Endodermal cell (in vitro differentiated cells): ENCODE measurements at regions not wholly inside any gene's neighbourhood (a gene's known extent, or its start where the extent isn't known, plus 50 kb on each side); places are given as distances from the start of the nearest gene placed in this dataset.

Experiments
- DNase-seq: peaks from one replicate; pipeline ENCODE4 v3.0.0-alpha.2; 2017
- H3K27ac ChIP-seq: 2 replicates; pipeline ENCODE4 v1.5.1; 2013; ENCODE audit warnings: mild to moderate bottlenecking, low read depth, low read length, moderate library complexity
- H3K27me3 ChIP-seq: 2 replicates; pipeline ENCODE4 v1.6.1; 2013; ENCODE audit warnings: mild to moderate bottlenecking, low read length, moderate library complexity; ENCODE audit not compliant: insufficient read depth, control insufficient read depth, poor library complexity, severe bottlenecking
- H3K36me3 ChIP-seq: 2 replicates; pipeline ENCODE4 v1.7.0; 2013; ENCODE audit warnings: mild to moderate bottlenecking, low read length, moderate library complexity; ENCODE audit not compliant: control insufficient read depth, insufficient read depth
- H3K4me1 ChIP-seq: one replicate; pipeline ENCODE4 v1.7.0; 2013; ENCODE audit warnings: low read length; ENCODE audit not compliant: control insufficient read depth, insufficient read depth
- H3K4me3 ChIP-seq: 2 replicates; pipeline ENCODE4 v1.5.1; 2013; ENCODE audit warnings: mild to moderate bottlenecking, low read length, moderate library complexity
- H3K9ac ChIP-seq: 2 replicates; pipeline ENCODE4 v1.6.1; 2013; ENCODE audit warnings: mild to moderate bottlenecking, low read length, moderate library complexity; ENCODE audit not compliant: poor library complexity, severe bottlenecking; ENCODE audit errors: extremely low read depth
- H3K9me3 ChIP-seq: 2 replicates; pipeline ENCODE4 v1.6.1; 2013; ENCODE audit warnings: mild to moderate bottlenecking, low read length, moderate library complexity; ENCODE audit not compliant: control insufficient read depth
- H3K27ac Mint-ChIP-seq: 2 replicates; pipeline ENCODE4 v1.8.0; 2020; ENCODE audit warnings: mixed read lengths
- H3K27me3 Mint-ChIP-seq: 2 replicates; pipeline ENCODE4 v1.8.0; 2021; ENCODE audit warnings: mild to moderate bottlenecking, mixed read lengths; ENCODE audit not compliant: insufficient read depth
- H3K36me3 Mint-ChIP-seq: 2 replicates; pipeline ENCODE4 v1.8.0; 2020; ENCODE audit warnings: low read depth, mixed read lengths
- H3K4me1 Mint-ChIP-seq: 2 replicates; pipeline ENCODE4 v1.8.0; 2020; ENCODE audit warnings: mixed read lengths
- H3K4me3 Mint-ChIP-seq: 2 replicates; pipeline ENCODE4 v1.8.0; 2020; ENCODE audit warnings: mild to moderate bottlenecking, moderate library complexity, mixed read lengths
- H3K9me3 Mint-ChIP-seq: 2 replicates; pipeline ENCODE4 v1.8.0; 2020; ENCODE audit warnings: mild to moderate bottlenecking, mixed read lengths
- WGBS, 2 experiments: methylation state at CpG; one replicate each; pipeline versions ENCODE4 v1.1.5 to v1.1.7; 2013; ENCODE audit warnings: missing lambda C conversion rate in 2 of 2, mixed read lengths in 1 of 2; ENCODE audit not compliant: insufficient coverage in 1 of 2, insufficient read length in 1 of 2; 5-methylcytosine and 5-hydroxymethylcytosine counted together
- TF ChIP-seq, protein P1 (sequence below): fragments of 200-600 bp; sonication (generic); conservative IDR thresholded peaks from 2 replicates; pipeline ENCODE4 v1.5.0; 2021; ENCODE audit warnings: antibody characterized with exemption, mild to moderate bottlenecking

GRCh38 chr12:89901319-89901718, 192.7 kb upstream of the ATP2B1 start:
- TF ChIP-seq, protein P1, sequence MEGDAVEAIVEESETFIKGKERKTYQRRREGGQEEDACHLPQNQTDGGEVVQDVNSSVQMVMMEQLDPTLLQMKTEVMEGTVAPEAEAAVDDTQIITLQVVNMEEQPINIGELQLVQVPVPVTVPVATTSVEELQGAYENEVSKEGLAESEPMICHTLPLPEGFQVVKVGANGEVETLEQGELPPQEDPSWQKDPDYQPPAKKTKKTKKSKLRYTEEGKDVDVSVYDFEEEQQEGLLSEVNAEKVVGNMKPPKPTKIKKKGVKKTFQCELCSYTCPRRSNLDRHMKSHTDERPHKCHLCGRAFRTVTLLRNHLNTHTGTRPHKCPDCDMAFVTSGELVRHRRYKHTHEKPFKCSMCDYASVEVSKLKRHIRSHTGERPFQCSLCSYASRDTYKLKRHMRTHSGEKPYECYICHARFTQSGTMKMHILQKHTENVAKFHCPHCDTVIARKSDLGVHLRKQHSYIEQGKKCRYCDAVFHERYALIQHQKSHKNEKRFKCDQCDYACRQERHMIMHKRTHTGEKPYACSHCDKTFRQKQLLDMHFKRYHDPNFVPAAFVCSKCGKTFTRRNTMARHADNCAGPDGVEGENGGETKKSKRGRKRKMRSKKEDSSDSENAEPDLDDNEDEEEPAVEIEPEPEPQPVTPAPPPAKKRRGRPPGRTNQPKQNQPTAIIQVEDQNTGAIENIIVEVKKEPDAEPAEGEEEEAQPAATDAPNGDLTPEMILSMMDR = no peak
- H3K27me3 Mint-ChIP-seq = no peaks in the 10 kb centered on the region

DNA sequence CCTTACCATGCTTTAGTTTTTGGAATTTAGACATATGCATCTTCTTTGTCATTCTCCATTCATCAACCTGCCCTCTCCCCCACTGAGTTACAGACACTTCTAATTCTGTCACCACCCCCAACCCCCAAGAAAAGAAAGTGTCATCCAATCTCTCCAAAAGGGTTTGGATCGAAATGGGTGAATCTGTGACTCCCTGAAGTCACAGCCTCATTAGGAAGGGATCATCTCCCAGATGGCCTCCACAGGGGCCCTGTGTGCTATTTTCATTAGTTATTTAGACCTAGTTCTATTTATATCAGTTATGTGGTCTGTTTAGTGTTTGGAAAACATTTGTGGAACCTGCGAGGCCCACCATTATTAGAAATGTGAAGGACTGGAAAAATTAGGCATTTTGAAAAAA, 191.0 kb upstream of the ATP2B1 start:
- Histone ChIP-seq H3K4me1 (peaks cover 10% of the 10 kb centered on the region), H3K4me3 (no peak overlapping the region), H3K9ac (no peak overlapping the region), H3K36me3 (no peaks in the 10 kb centered on the region), H3K27ac (no peak overlapping the region), H3K9me3 (no peaks in the 10 kb centered on the region), H3K27me3 (no peaks in the 10 kb centered on the region)
- Mint-ChIP-seq H3K4me1 (peaks cover 30% of the 10 kb centered on the region), H3K36me3 (no peaks in the 10 kb centered on the region), H3K4me3 (no peak overlapping the region), H3K27ac (no peak overlapping the region), H3K9me3 (no peaks in the 10 kb centered on the region), H3K27me3 (no peaks in the 10 kb centered on the region)
- no peak for DNase-seq
- TF ChIP-seq, protein P1 = no peak
- WGBS, 2 experiments = 78 to 83% methylated on average over 1 to 2 of the region's 2 CpGs

More at GRCh38 chr12:89901319-89901718, 192.7 kb upstream of the ATP2B1 start:
- Histone ChIP-seq H3K36me3 (no peaks in the 10 kb centered on the region), H3K4me1 (peaks cover 10% of the 10 kb centered on the region), H3K27me3 (no peaks in the 10 kb centered on the region), H3K9ac (no peak overlapping the region), H3K4me3 (no peak overlapping the region), H3K9me3 (no peaks in the 10 kb centered on the region), H3K27ac (no peak overlapping the region)
- no peak for DNase-seq
- Mint-ChIP-seq H3K4me1 (peaks cover 30% of the 10 kb centered on the region), H3K27ac (no peak overlapping the region), H3K9me3 (no peaks in the 10 kb centered on the region), H3K36me3 (no peaks in the 10 kb centered on the region), H3K4me3 (no peak overlapping the region)
- WGBS, 2 experiments = 67 to 100% methylated on average over 1 to 2 of the region's 2 CpGs

GRCh38 chr12:89895591-89895990, 187.0 kb upstream of the ATP2B1 start:
- Histone ChIP-seq H3K9me3 (no peaks in the 10 kb centered on the region), H3K36me3 (no peaks in the 10 kb centered on the region), H3K4me1 (peaks cover 10% of the 10 kb centered on the region), H3K9ac (no peak overlapping the region), H3K4me3 (no peak overlapping the region), H3K27me3 (no peaks in the 10 kb centered on the region), H3K27ac (no peak overlapping the region)
- Mint-ChIP-seq H3K27ac (no peak overlapping the region), H3K27me3 (no peaks in the 10 kb centered on the region), H3K9me3 (peaks cover 1% of the 10 kb centered on the region), H3K4me1 (peaks cover 18% of the 10 kb centered on the region), H3K36me3 (no peaks in the 10 kb centered on the region), H3K4me3 (no peak overlapping the region)
- WGBS, 2 experiments = 75 to 100% methylated on average over 1 of the region's 2 CpGs
- TF ChIP-seq, protein P1 = no peak
- DNase-seq = no peak
